Transverse colon (tissue), 4 donors: ENCODE measurements at regions not wholly inside any gene's neighbourhood (a gene's known extent, or its start where the extent isn't known, plus 50 kb on each side); places are given as distances from the start of the nearest gene placed in this dataset.

Experiments
- DNase-seq: peaks from one replicate; pipeline ENCODE4 v3.0.0-alpha.2; 2019
- H3K27ac ChIP-seq, 4 donors: fragments of 200-600 bp; sonication (generic); 2 replicates each; pipeline ENCODE4 v1.5.1; 2016 to 2018; ENCODE audit warnings: inconsistent platforms in 4 of 4
- H3K27me3 ChIP-seq: fragments of 200-600 bp; sonication (generic); 2 replicates; pipeline ENCODE4 v1.5.1; 2017; ENCODE audit warnings: inconsistent platforms
- H3K36me3 ChIP-seq, 4 donors: fragments of 200-600 bp; sonication (generic); 2 replicates each; pipeline ENCODE4 v1.5.1; 2017 to 2019; ENCODE audit warnings: inconsistent platforms in 4 of 4
- H3K4me1 ChIP-seq, 4 donors: fragments of 200-600 bp; sonication (generic); 2 replicates each; pipeline ENCODE4 v1.5.1; 2017 to 2020; ENCODE audit warnings: inconsistent platforms in 4 of 4
- H3K4me3 ChIP-seq, 4 donors: fragments of 200-600 bp; sonication (generic); 1 replicate in 1 of 4; 2 replicates in 3 of 4; pipeline versions ENCODE4 v1.5.1 to v1.6.1; 2017 to 2019; ENCODE audit warnings: inconsistent platforms in 4 of 4
- H3K9me3 ChIP-seq, 2 donors: fragments of 200-600 bp; sonication (generic); 2 replicates each; pipeline ENCODE4 v1.5.1; 2017 to 2019; ENCODE audit warnings: inconsistent platforms in 2 of 2
- CTCF ChIP-seq, 5 experiments: fragments of 200-600 bp in 3 of 5; fragments of 450-650 bp in 2 of 5; sonication (generic) in 3 of 5; IDR thresholded peaks; 1 replicate in 2 of 5; 2 replicates in 3 of 5; pipeline ENCODE4 v1.5.1; 2016 to 2017; ENCODE audit warnings: antibody characterized with exemption in 5 of 5, inconsistent platforms in 3 of 5, mild to moderate bottlenecking in 2 of 5, moderate library complexity in 1 of 5
- EP300 ChIP-seq: sonication (generic); formaldehyde crosslinking; IDR thresholded peaks from one replicate; pipeline ENCODE4 v1.6.1; 2017; ENCODE audit warnings: antibody characterized with exemption, low read depth
- POLR2A ChIP-seq: fragments of 450-650 bp; IDR thresholded peaks from one replicate; pipeline ENCODE4 v1.6.1; 2016; ENCODE audit warnings: antibody characterized with exemption, mild to moderate bottlenecking, moderate library complexity
- POLR2AphosphoS5 ChIP-seq, 3 donors: sonication (generic); formaldehyde crosslinking; IDR thresholded peaks; one replicate each; pipeline ENCODE4 v1.6.1; 2016; ENCODE audit warnings: antibody characterized with exemption in 3 of 3
- WGBS, 2 donors: methylation state at CpG; one replicate each; pipeline ENCODE4 v1.1.5; 2018; ENCODE audit warnings: low coverage in 1 of 2; 5-methylcytosine and 5-hydroxymethylcytosine counted together
- in situ Hi-C, 4 donors: fragments of 200-750 bp; cut with MboI; loops; one replicate each; pipeline versions ENCODE4 v1.15.0 to v1.15.1; 2017; ENCODE audit warnings: low sequenced_read_pairs in 3 of 4, low pct_ligation_motif_present in 1 of 4, low pct_unique_long_range_greater_than_20kb in 1 of 4
- intact Hi-C: fragments of 100-400 bp; cut with DNase I; formaldehyde crosslinking; loops from one replicate; pipeline ENCODE4 v1.15.1; 2023; ENCODE audit warnings: low total_unique reads

- intact Hi-C loops (no loop called here), in situ Hi-C loops (no loop called here)
- 75 to 84% methylated on average over 3 to 4 of the region's 4 CpGs for WGBS, 2 donors
- H3K27ac ChIP-seq = no peak overlapping the region
- no peaks in the 10 kb centered on the region for H3K4me1 ChIP-seq
- TF ChIP-seq POLR2A = no peak
- TF ChIP-seq CTCF (IDR thresholded peaks at IDR 0.05) = no peak
- TF ChIP-seq EP300 = no peak
- no peak for TF ChIP-seq POLR2AphosphoS5 (IDR thresholded peaks at IDR 0.05)
- peaks cover 0 to 7% of the 10 kb centered on the region in 2 donors for H3K9me3 ChIP-seq
- H3K36me3 ChIP-seq = no peaks in the 10 kb centered on the region
- no peak overlapping the region for H3K4me3 ChIP-seq
- H3K27me3 ChIP-seq = no peaks in the 10 kb centered on the region
- no peak for DNase-seq
Measured at GRCh38 chr4:14338585-14339265, 663.6 kb upstream of the CPEB2 start.

- H3K9me3 ChIP-seq = no peaks in the 10 kb centered on the region
- no peaks in the 10 kb centered on the region for H3K36me3 ChIP-seq
- H3K27ac ChIP-seq = no peak overlapping the region
- no peak for DNase-seq
- no peaks in the 10 kb centered on the region for H3K4me1 ChIP-seq
- H3K27me3 ChIP-seq = no peaks in the 10 kb centered on the region
- intact Hi-C loops (no loop called here), in situ Hi-C loops (no loop called here)
- H3K4me3 ChIP-seq = no peak overlapping the region
- 75 to 98% methylated on average over 1 to 5 of the region's 5 CpGs for WGBS, 2 donors
- no peak for TF ChIP-seq POLR2AphosphoS5 (IDR thresholded peaks at IDR 0.05)
- no peak for TF ChIP-seq EP300
- TF ChIP-seq CTCF (IDR thresholded peaks at IDR 0.05) = no peak
Measured at GRCh38 chr4:14339715-14340114, 662.6 kb upstream of the CPEB2 start.

- Histone ChIP-seq H3K27ac (no peak overlapping the region), H3K4me3 (no peak overlapping the region), H3K36me3 (no peaks in the 10 kb centered on the region), H3K4me1 (no peaks in the 10 kb centered on the region), H3K9me3 (no peaks in the 10 kb centered on the region), H3K27me3 (no peaks in the 10 kb centered on the region)
- TF ChIP-seq POLR2A = no peak
- no peak for TF ChIP-seq POLR2AphosphoS5 (IDR thresholded peaks at IDR 0.05)
- TF ChIP-seq EP300 = no peak
- TF ChIP-seq CTCF (IDR thresholded peaks at IDR 0.05) = no peak
- in situ Hi-C loops = no loop called here
- DNase-seq = no peak
- 55 to 61% methylated on average over 4 of the region's 4 CpGs for WGBS, 2 donors
- intact Hi-C loops = no loop called here
Measured at GRCh38 chr4:14340321-14340720, 662.0 kb upstream of the CPEB2 start.

GRCh38 chr4:14343961-14344360 lies 658.3 kb upstream of the CPEB2 start:
- TF ChIP-seq EP300 (no peak), POLR2A (no peak), POLR2AphosphoS5 (IDR thresholded peaks at IDR 0.05) (no peak), CTCF (IDR thresholded peaks at IDR 0.05) (no peak)

More at GRCh38 chr4:14343961-14344360, 658.3 kb upstream of the CPEB2 start:
- in situ Hi-C loops (no loop called here), intact Hi-C loops (no loop called here)
- Histone ChIP-seq H3K9me3 (no peaks in the 10 kb centered on the region), H3K4me3 (no peak overlapping the region), H3K4me1 (no peaks in the 10 kb centered on the region), H3K27me3 (no peaks in the 10 kb centered on the region), H3K36me3 (no peaks in the 10 kb centered on the region), H3K27ac (no peak overlapping the region)
- DNase-seq = no peak
- WGBS, 2 donors = 33 to 47% methylated on average over 4 of the region's 4 CpGs
